GM23248 (cell line): ENCODE measurements at regions not wholly inside any gene's neighbourhood (a gene's known extent, or its start where the extent isn't known, plus 50 kb on each side); places are given as distances from the start of the nearest gene placed in this dataset.

ENCODE experiments used
- EZH2 ChIP-seq: fragments of 200-600 bp; sonication (generic); IDR thresholded peaks from 2 replicates; pipeline ENCODE4 v1.6.1; 2018; ENCODE audit warnings: antibody characterized with exemption, mild to moderate bottlenecking; ENCODE audit not compliant: insufficient read depth, poor library complexity, severe bottlenecking
- EZH2phosphoT487 ChIP-seq: fragments of 200-600 bp; sonication (generic); IDR thresholded peaks from 2 replicates; pipeline ENCODE4 v1.6.1; 2018; ENCODE audit warnings: antibody characterized with exemption, moderate library complexity, mild to moderate bottlenecking, low read depth; ENCODE audit not compliant: insufficient read depth

DNA sequence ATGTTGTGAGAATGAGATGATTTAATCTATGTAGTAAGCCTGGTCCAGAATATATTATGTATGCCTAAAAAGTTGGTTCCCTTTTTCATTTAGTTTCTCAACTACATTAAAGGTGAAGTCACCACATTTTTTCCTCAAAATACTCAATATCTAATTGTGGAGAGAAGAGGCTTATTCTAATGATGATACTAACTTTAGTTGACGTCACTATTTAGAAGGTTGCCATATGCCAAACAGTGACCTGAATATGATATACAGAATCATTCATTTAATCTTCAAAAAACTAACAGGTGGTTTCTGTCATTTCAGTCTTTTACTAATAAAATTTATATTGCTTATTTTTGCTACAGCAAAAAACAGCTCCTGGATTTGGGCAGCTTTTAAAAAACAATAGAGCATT, 480.7 kb upstream of the NWD2 start:
- no peak for TF ChIP-seq EZH2
- no peak for TF ChIP-seq EZH2phosphoT487
